WTC11 (cell line): ENCODE measurements at regions not wholly inside any gene's neighbourhood (a gene's known extent, or its start where the extent isn't known, plus 50 kb on each side); places are given as distances from the start of the nearest gene placed in this dataset.

Experiments
- ATAC-seq: fragments of 200-7000 bp; cut with Tn5 transposase; 2 replicates; pipeline ENCODE4 v1.10.0; 2021; ENCODE audit warnings: mild to moderate bottlenecking, moderate library complexity
- CTCF ChIA-PET: fragments of 300-600 bp; sonication (Branson Sonifier 250); formaldehyde crosslinking; loops from one replicate; lab custom pipeline; 2021; ENCODE audit warnings: antibody characterized with exemption; lab: Charles Lee
- POLR2A ChIA-PET: fragments of 350-600 bp; sonication (Branson Sonifier 250); formaldehyde crosslinking; loops from one replicate; lab custom pipeline; 2021; ENCODE audit warnings: antibody characterized with exemption; lab: Charles Lee
- DNase-seq: peaks from one replicate; pipeline ENCODE4 v3.0.0; 2021; ENCODE audit warnings: low spot score
- H3K27ac Mint-ChIP-seq: 2 replicates; pipeline ENCODE4 v1.8.0; 2021; ENCODE audit warnings: mixed read lengths
- H3K27me3 Mint-ChIP-seq: 2 replicates; pipeline ENCODE4 v1.8.0; 2021; ENCODE audit warnings: low read depth, mild to moderate bottlenecking, moderate library complexity, mixed read lengths
- H3K36me3 Mint-ChIP-seq: 2 replicates; pipeline ENCODE4 v1.8.0; 2021; ENCODE audit warnings: mixed read lengths
- H3K4me1 Mint-ChIP-seq: 2 replicates; pipeline ENCODE4 v1.8.0; 2022; ENCODE audit warnings: mixed read lengths
- H3K4me3 Mint-ChIP-seq: 2 replicates; pipeline ENCODE4 v1.8.0; 2021; ENCODE audit warnings: mild to moderate bottlenecking, moderate library complexity, mixed read lengths
- H3K9me3 Mint-ChIP-seq: 2 replicates; pipeline ENCODE4 v1.8.0; 2021; ENCODE audit warnings: mixed read lengths
- AR ChIP-seq: fragments of 250-450 bp; sonication (Bioruptor Pico); IDR thresholded peaks from 2 replicates; pipeline ENCODE4 v1.9.0; 2021; ENCODE audit warnings: mild to moderate bottlenecking
- ATF2 ChIP-seq: sonication (generic); formaldehyde crosslinking; IDR thresholded peaks from 2 replicates; pipeline ENCODE4 v1.8.1; 2022; ENCODE audit warnings: low read depth, missing genetic modification reagents, borderline replicate concordance
- FOXJ3 ChIP-seq: sonication (generic); formaldehyde crosslinking; IDR thresholded peaks from 2 replicates; pipeline ENCODE4 v1.9.0; 2021; ENCODE audit warnings: missing genetic modification reagents, mild to moderate bottlenecking, borderline replicate concordance
- FOXP4 ChIP-seq: sonication (generic); formaldehyde crosslinking; IDR thresholded peaks from 2 replicates; pipeline ENCODE4 v1.8.0; 2022; ENCODE audit warnings: mild to moderate bottlenecking, missing genetic modification reagents
- GRHL2 ChIP-seq: fragments of 250-450 bp; sonication (Bioruptor Pico); IDR thresholded peaks from 2 replicates; pipeline ENCODE4 v1.8.0; 2022; ENCODE audit warnings: mild to moderate bottlenecking, moderate library complexity; ENCODE audit not compliant: insufficient replicate concordance, severe bottlenecking
- KAT7 ChIP-seq: sonication (generic); formaldehyde crosslinking; IDR thresholded peaks from 2 replicates; pipeline ENCODE4 v1.8.1; 2023; ENCODE audit warnings: missing genetic modification reagents, mild to moderate bottlenecking, borderline replicate concordance
- MAX ChIP-seq: sonication (generic); formaldehyde crosslinking; IDR thresholded peaks from 2 replicates; pipeline ENCODE4 v1.8.0; 2022; ENCODE audit warnings: mild to moderate bottlenecking, missing genetic modification reagents
- NFE2L1 ChIP-seq: sonication (generic); formaldehyde crosslinking; IDR thresholded peaks from 2 replicates; pipeline ENCODE4 v1.8.1; 2023; ENCODE audit warnings: missing genetic modification reagents
- OVOL2 ChIP-seq: fragments of 250-450 bp; sonication (Bioruptor Pico); IDR thresholded peaks from 2 replicates; pipeline ENCODE4 v1.9.0; 2021; ENCODE audit warnings: mild to moderate bottlenecking, borderline replicate concordance
- RELA ChIP-seq: sonication (generic); formaldehyde crosslinking; IDR thresholded peaks from 2 replicates; pipeline ENCODE4 v1.8.1; 2022; ENCODE audit warnings: missing genetic modification reagents, mild to moderate bottlenecking, borderline replicate concordance
- SP1 ChIP-seq: sonication (generic); formaldehyde crosslinking; conservative IDR thresholded peaks from 2 replicates; pipeline ENCODE4 v1.8.1; 2022; ENCODE audit warnings: missing genetic modification reagents
- STAT6 ChIP-seq: sonication (generic); formaldehyde crosslinking; conservative IDR thresholded peaks from 2 replicates; pipeline ENCODE4 v1.8.1; 2023; ENCODE audit warnings: mild to moderate bottlenecking, low read depth, missing genetic modification reagents, moderate library complexity
- ZNF138 ChIP-seq: sonication (generic); formaldehyde crosslinking; conservative IDR thresholded peaks from 2 replicates; pipeline ENCODE4 v1.8.1; 2022; ENCODE audit warnings: mild to moderate bottlenecking, moderate library complexity, missing genetic modification reagents
- ZNF281 ChIP-seq: sonication (generic); formaldehyde crosslinking; IDR thresholded peaks from 2 replicates; pipeline ENCODE4 v1.8.0; 2023; ENCODE audit warnings: mild to moderate bottlenecking, missing genetic modification reagents
- ZNF423 ChIP-seq: fragments of 250-450 bp; sonication (Bioruptor Pico); IDR thresholded peaks from 2 replicates; pipeline ENCODE4 v2.1.2; 2022; ENCODE audit warnings: mild to moderate bottlenecking, moderate library complexity
- ZSCAN18 ChIP-seq: fragments of 250-450 bp; sonication (Bioruptor Pico); IDR thresholded peaks from 2 replicates; pipeline ENCODE4 v2.1.2; 2022; ENCODE audit warnings: mild to moderate bottlenecking, moderate library complexity

- no peak for TF ChIP-seq ZSCAN18 (CRISPR knock-in tag)
- no peak for TF ChIP-seq SP1
- no peak for TF ChIP-seq KAT7 (CRISPR knock-in tag)
- no peak for TF ChIP-seq STAT6 (CRISPR knock-in tag)
- no peak for TF ChIP-seq OVOL2 (CRISPR knock-in tag)
- TF ChIP-seq FOXP4 (CRISPR knock-in tag): no peak
- no peak for TF ChIP-seq AR
- no peak for TF ChIP-seq ZNF423 (CRISPR knock-in tag)
- TF ChIP-seq ZNF281 (CRISPR knock-in tag): no peak
These were observed 190.1 kb upstream of the ITGA1 start (continued) for GRCh38 chr5:52597625-52598024.

GRCh38 chr5:52598968-52599367 is 188.7 kb upstream of the ITGA1 start:
- ChIA-PET POLR2A (no interaction called here), CTCF (interaction anchor here (1.1 kb wide), 1 partner anchor 54 kb away, joined by 3 read pairs; no protein-coding TSS in a partner anchor)
- DNase-seq (no peak), ATAC-seq (no peak)
- Mint-ChIP-seq H3K27ac (no peak overlapping the region), H3K4me3 (no peak overlapping the region), H3K9me3 (peaks cover 14% of the 10 kb centered on the region), H3K27me3 (no peaks in the 10 kb centered on the region; the same call in 1 of the 2 replicates), H3K36me3 (no peaks in the 10 kb centered on the region), H3K4me1 (peaks cover 15% of the 10 kb centered on the region)
- TF ChIP-seq FOXP4 (CRISPR knock-in tag): no peak
- no peak for TF ChIP-seq ZNF138
- no peak for TF ChIP-seq NFE2L1
- TF ChIP-seq MAX (CRISPR knock-in tag): no peak
- TF ChIP-seq ATF2 (CRISPR knock-in tag): no peak
- no peak for TF ChIP-seq FOXJ3 (CRISPR knock-in tag)
- TF ChIP-seq GRHL2: no peak
- no peak for TF ChIP-seq RELA (CRISPR knock-in tag)
